KMS-11 (cell line): ENCODE measurements at regions not wholly inside any gene's neighbourhood (a gene's known extent, or its start where the extent isn't known, plus 50 kb on each side); places are given as distances from the start of the nearest gene placed in this dataset.

Experiments
- H2AFZ ChIP-seq: fragments of 200-600 bp; sonication (generic); 2 replicates; pipeline ENCODE4 v1.6.1; 2016; ENCODE audit warnings: antibody characterized with exemption, mixed run types, low read depth
- H3K27ac ChIP-seq: fragments of 200-600 bp; sonication (generic); 2 replicates; pipeline ENCODE4 v1.6.1; 2016; ENCODE audit warnings: mild to moderate bottlenecking, mixed run types
- H3K27me3 ChIP-seq: fragments of 200-600 bp; sonication (generic); 2 replicates; pipeline ENCODE4 v1.6.1; 2017; ENCODE audit warnings: mild to moderate bottlenecking, low read depth, mixed run types, moderate library complexity; ENCODE audit not compliant: insufficient read depth
- H3K36me3 ChIP-seq: fragments of 200-600 bp; sonication (generic); 2 replicates; pipeline ENCODE4 v1.6.1; 2017; ENCODE audit warnings: mild to moderate bottlenecking, mixed run types; ENCODE audit not compliant: insufficient read depth
- H3K4me1 ChIP-seq: fragments of 200-600 bp; sonication (generic); 2 replicates; pipeline ENCODE4 v1.6.1; 2016; ENCODE audit warnings: mild to moderate bottlenecking, low read depth, mixed run types; ENCODE audit not compliant: poor library complexity, severe bottlenecking
- H3K4me2 ChIP-seq: fragments of 200-600 bp; sonication (generic); 2 replicates; pipeline ENCODE4 v1.7.0; 2016; ENCODE audit warnings: mild to moderate bottlenecking, mixed run types
- H3K4me3 ChIP-seq: fragments of 200-600 bp; sonication (generic); IDR thresholded peaks from 2 replicates; pipeline ENCODE4 v1.6.1; 2017; ENCODE audit warnings: low read depth, low read length, mixed read lengths; ENCODE audit not compliant: insufficient read depth
- H3K79me2 ChIP-seq: fragments of 200-600 bp; sonication (generic); 2 replicates; pipeline ENCODE4 v1.6.1; 2016; ENCODE audit warnings: low read depth, mixed run types; ENCODE audit not compliant: insufficient read depth
- H3K9ac ChIP-seq: fragments of 200-600 bp; sonication (generic); 2 replicates; pipeline ENCODE4 v1.6.1; 2016; ENCODE audit warnings: mild to moderate bottlenecking, mixed run types
- H4K20me1 ChIP-seq: fragments of 200-600 bp; sonication (generic); 2 replicates; pipeline ENCODE4 v1.6.1; 2016; ENCODE audit warnings: mild to moderate bottlenecking, mixed run types; ENCODE audit not compliant: insufficient read depth
- TF ChIP-seq, protein P1 (sequence below): fragments of 200-600 bp; sonication (generic); conservative IDR thresholded peaks from 2 replicates; pipeline ENCODE4 v1.6.1; 2017; ENCODE audit warnings: low read depth, mild to moderate bottlenecking, antibody characterized with exemption, low read length, moderate library complexity, mixed read lengths

DNA sequence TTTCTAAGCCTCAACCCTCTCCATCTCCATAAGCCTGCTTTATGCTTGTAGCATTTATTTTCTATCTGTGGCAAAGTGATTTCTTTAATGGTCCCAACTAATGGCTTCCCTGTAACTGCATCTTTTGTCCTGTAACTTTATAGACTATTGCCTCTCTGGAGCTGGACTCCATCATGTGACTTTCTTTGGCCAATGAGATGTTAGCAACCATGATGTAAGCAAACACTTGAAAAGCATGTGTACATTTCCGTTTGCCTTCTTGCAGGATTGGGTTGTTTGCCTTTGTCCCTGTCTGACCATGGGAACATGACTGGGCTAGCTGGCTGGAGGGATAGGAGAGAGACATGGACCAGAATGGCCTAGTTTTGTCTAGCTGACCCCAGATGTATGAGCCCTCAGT is 106.0 kb upstream of the LRIG1 start:
- H4K20me1 ChIP-seq, result no peaks in the 10 kb centered on the region

DNA sequence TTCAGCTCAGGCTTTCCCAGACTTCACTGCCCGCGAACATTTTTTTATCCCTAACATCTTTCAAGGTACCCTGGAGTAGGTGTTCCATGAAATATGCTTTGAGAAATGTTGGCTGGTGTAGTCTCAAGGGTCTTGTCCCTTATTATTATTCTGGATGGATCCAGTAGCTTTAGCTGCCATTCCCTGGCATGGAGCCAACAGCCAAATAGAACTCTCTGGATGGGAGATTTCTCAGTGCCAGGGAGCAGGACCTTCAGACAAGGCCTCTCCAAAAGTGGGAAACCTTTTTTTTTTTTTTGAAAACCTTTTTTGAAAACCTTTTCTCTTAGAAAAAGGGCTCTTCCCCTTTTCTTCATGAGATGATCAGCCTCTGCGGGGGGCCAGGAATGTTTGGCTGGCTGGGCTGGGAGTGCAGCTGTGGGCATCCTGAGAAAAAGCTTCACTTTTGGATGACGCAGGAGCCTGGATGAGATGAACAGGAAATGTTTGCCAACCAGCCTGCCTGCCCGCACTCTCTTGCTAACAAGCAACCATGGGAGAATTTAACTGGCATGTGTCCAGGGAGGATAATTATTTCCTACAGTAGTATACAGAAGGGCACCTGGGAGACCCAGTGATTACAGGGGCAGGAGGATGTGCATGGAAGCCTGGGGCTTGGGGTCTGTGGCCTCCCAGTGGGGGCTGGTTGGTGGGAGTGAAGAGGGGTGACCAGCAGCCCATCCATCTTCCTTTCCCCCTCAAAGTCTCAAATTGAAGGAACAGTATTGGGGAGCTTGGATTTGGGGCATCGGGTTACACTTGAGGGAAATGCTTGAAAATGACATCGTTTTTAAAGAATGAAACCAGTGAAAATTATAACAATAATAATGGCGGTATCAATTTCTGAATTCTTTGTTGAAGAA is 109.1 kb upstream of the LRIG1 start:
- H4K20me1 ChIP-seq, result no peaks in the 10 kb centered on the region
- no peak overlapping the region for H2AFZ ChIP-seq
- TF ChIP-seq, protein P1, sequence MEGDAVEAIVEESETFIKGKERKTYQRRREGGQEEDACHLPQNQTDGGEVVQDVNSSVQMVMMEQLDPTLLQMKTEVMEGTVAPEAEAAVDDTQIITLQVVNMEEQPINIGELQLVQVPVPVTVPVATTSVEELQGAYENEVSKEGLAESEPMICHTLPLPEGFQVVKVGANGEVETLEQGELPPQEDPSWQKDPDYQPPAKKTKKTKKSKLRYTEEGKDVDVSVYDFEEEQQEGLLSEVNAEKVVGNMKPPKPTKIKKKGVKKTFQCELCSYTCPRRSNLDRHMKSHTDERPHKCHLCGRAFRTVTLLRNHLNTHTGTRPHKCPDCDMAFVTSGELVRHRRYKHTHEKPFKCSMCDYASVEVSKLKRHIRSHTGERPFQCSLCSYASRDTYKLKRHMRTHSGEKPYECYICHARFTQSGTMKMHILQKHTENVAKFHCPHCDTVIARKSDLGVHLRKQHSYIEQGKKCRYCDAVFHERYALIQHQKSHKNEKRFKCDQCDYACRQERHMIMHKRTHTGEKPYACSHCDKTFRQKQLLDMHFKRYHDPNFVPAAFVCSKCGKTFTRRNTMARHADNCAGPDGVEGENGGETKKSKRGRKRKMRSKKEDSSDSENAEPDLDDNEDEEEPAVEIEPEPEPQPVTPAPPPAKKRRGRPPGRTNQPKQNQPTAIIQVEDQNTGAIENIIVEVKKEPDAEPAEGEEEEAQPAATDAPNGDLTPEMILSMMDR, result no peak
- H3K4me1 ChIP-seq, result no peaks in the 10 kb centered on the region
- H3K9ac ChIP-seq, result no peak overlapping the region
- H3K36me3 ChIP-seq, result no peaks in the 10 kb centered on the region
- no peak overlapping the region for H3K4me3 ChIP-seq
- H3K4me2 ChIP-seq, result no peak overlapping the region
- no peaks in the 10 kb centered on the region for H3K27me3 ChIP-seq
- no peaks in the 10 kb centered on the region for H3K79me2 ChIP-seq
- H3K27ac ChIP-seq, result no peak overlapping the region

More for the DNA sequence above, 106.0 kb upstream of the LRIG1 start:
- no peak overlapping the region for H3K4me3 ChIP-seq
- no peak overlapping the region for H2AFZ ChIP-seq
- H3K79me2 ChIP-seq, result no peaks in the 10 kb centered on the region
- TF ChIP-seq, protein P1, result no peak
- no peak overlapping the region for H3K27ac ChIP-seq
- H3K9ac ChIP-seq, result no peak overlapping the region
- no peak overlapping the region for H3K4me2 ChIP-seq
- no peaks in the 10 kb centered on the region for H3K27me3 ChIP-seq
- no peaks in the 10 kb centered on the region for H3K4me1 ChIP-seq
- no peaks in the 10 kb centered on the region for H3K36me3 ChIP-seq

DNA sequence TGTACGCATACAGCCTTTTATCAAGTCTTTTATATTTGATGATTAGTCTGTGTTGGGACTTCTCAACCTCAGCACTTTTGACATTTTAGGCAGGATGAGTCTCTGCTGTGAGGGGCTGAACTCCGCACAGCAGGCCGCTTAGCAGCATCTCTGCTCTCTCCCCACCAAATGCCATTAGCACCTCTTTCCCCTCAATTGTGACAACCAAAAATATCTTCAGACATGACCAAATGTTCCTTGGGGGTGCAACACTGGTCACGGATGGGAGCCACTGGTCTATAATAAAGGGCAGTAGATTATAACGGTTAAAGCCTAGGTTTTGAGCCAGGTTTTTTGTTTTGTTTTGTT is 109.7 kb upstream of the LRIG1 start:
- H3K27ac ChIP-seq, result no peak overlapping the region
- H3K4me2 ChIP-seq, result no peak overlapping the region
- no peaks in the 10 kb centered on the region for H3K27me3 ChIP-seq
- no peak overlapping the region for H2AFZ ChIP-seq
- no peaks in the 10 kb centered on the region for H3K79me2 ChIP-seq
- H4K20me1 ChIP-seq, result no peaks in the 10 kb centered on the region
- H3K4me3 ChIP-seq, result no peak overlapping the region
- TF ChIP-seq, protein P1, result no peak
- no peak overlapping the region for H3K9ac ChIP-seq
- H3K4me1 ChIP-seq, result no peaks in the 10 kb centered on the region
- H3K36me3 ChIP-seq, result no peaks in the 10 kb centered on the region

DNA sequence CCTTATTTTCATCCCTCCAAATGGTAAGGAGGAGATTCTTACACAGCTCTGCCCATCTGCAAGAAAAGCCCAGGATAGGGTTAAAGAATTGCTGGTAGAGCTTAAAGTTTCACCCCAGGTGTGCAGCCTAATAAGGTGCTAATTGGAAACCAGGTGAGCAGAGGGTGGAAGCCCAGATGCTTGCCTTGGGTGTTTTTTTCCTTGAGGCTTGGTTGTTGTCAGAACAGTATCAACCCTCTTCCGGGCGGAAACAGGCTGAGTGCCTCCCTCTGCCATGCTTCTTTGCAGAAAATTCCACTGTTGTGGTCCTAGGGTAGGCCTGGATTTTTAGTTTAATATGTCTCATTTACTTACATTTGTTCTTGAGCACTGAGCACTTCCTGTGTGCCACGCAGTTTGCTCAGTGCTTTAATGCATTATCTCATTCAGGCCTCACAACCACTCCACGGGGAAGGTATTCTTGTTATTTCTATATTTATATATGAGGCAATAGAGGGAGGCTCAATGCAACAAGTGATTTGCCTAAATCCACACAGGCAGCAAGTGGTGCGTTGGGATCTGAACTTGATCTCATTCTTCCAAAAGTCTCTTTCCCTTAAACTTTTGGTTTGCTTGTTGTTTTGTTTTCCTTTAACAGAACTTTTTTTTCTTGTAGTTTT is 115.0 kb upstream of the LRIG1 start:
- TF ChIP-seq, protein P1, result no peak
- Histone ChIP-seq H3K36me3 (no peaks in the 10 kb centered on the region), H3K9ac (no peak overlapping the region), H3K4me3 (no peak overlapping the region), H3K27me3 (no peaks in the 10 kb centered on the region), H2AFZ (no peak overlapping the region), H3K4me2 (no peak overlapping the region), H4K20me1 (no peaks in the 10 kb centered on the region), H3K27ac (no peak overlapping the region), H3K4me1 (no peaks in the 10 kb centered on the region), H3K79me2 (no peaks in the 10 kb centered on the region)
